ENCODE measurements at regions not wholly inside any gene's neighbourhood (a gene's known extent, or its start where the extent isn't known, plus 50 kb on each side); places are given as distances from the start of the nearest gene placed in this dataset.

- TF ChIP-seq CTCF (IDR thresholded peaks at IDR 0.05; ENCODE audit: low read length) (no peak), EZH2 (IDR thresholded peaks at IDR 0.05; ENCODE audit: borderline replicate concordance, low read length) (no peak)
Measured at GRCh38 chr1:194731025-194731424, 1544.6 kb upstream of the B3GALT2 start.
